Fibroblast of skin of scalp (primary cell): ENCODE measurements at regions not wholly inside any gene's neighbourhood (a gene's known extent, or its start where the extent isn't known, plus 50 kb on each side); places are given as distances from the start of the nearest gene placed in this dataset.

Source experiments
- DNase-seq: peaks from one replicate; pipeline ENCODE4 v3.0.0-alpha.2; 2013

- peak; percentile 14 for DNase-seq
Observed at GRCh38 chr4:14650127-14650526, 352.2 kb upstream of the CPEB2 start.

- DNase-seq: no peak
Observed at GRCh38 chr4:14652522-14652921, 349.8 kb upstream of the CPEB2 start.

- DNase-seq: no peak
Observed at GRCh38 chr4:14653338-14653737, 348.9 kb upstream of the CPEB2 start.

GRCh38 chr4:14659286-14659685 is 343.0 kb upstream of the CPEB2 start:
- no peak for DNase-seq

GRCh38 chr4:14667624-14668151 is 334.6 kb upstream of the CPEB2 start:
- peak; percentile 73 for DNase-seq

GRCh38 chr4:14668296-14668695 is 334.0 kb upstream of the CPEB2 start:
- no peak for DNase-seq

- no peak for DNase-seq
Observed at GRCh38 chr4:14669371-14669770, 332.9 kb upstream of the CPEB2 start.

- no peak for DNase-seq
Observed at GRCh38 chr4:14671146-14671545, 331.1 kb upstream of the CPEB2 start.

- no peak for DNase-seq
Observed at GRCh38 chr4:14675279-14675985, 326.8 kb upstream of the CPEB2 start.

GRCh38 chr4:14679906-14680305 is 322.4 kb upstream of the CPEB2 start:
- DNase-seq: no peak

- DNase-seq: no peak
Observed at GRCh38 chr4:14681330-14681729, 321.0 kb upstream of the CPEB2 start.

GRCh38 chr4:14693728-14694127 is 308.6 kb upstream of the CPEB2 start:
- no peak for DNase-seq

GRCh38 chr4:14695095-14695845 is 307.0 kb upstream of the CPEB2 start:
- peak; percentile 13 for DNase-seq

- DNase-seq: no peak
Observed at GRCh38 chr4:14700083-14700482, 302.2 kb upstream of the CPEB2 start.

GRCh38 chr4:14700544-14700943 is 301.7 kb upstream of the CPEB2 start:
- DNase-seq: no peak

GRCh38 chr4:14701389-14701788 is 300.9 kb upstream of the CPEB2 start:
- peak; percentile 9 for DNase-seq

- DNase-seq: no peak
Observed at GRCh38 chr4:14701896-14702295, 300.4 kb upstream of the CPEB2 start.

- no peak for DNase-seq
Observed at GRCh38 chr4:14708574-14708973, 293.7 kb upstream of the CPEB2 start.

- DNase-seq: no peak
Observed at GRCh38 chr4:14711259-14711658, 291.0 kb upstream of the CPEB2 start.

GRCh38 chr4:14716691-14717090 is 285.6 kb upstream of the CPEB2 start:
- DNase-seq: peak; percentile 25

- peak; percentile 75 for DNase-seq
Observed at GRCh38 chr4:14719053-14719452, 283.2 kb upstream of the CPEB2 start.

- no peak for DNase-seq
Observed at GRCh38 chr4:14726441-14726840, 275.8 kb upstream of the CPEB2 start.

GRCh38 chr4:14726877-14727361 is 275.4 kb upstream of the CPEB2 start:
- peak; percentile 42 for DNase-seq
